NCI-H146 treated with DMSO at 0.1 percent for 48 hours (cell line): ENCODE measurements at regions not wholly inside any gene's neighbourhood (a gene's known extent, or its start where the extent isn't known, plus 50 kb on each side); places are given as distances from the start of the nearest gene placed in this dataset.
A peak's percentile ranks its signal among the peaks of the same experiment; 100 is the strongest.

Experiments used
- DNase-seq: peaks from one replicate; lab custom pipeline; 2025; ENCODE audit not compliant: unreplicated experiment; lab: John Stamatoyannopoulos, UW

- no peak for DNase-seq
Observed at GRCh38 chr5:105783811-105784210, 1886.9 kb downstream of the EFNA5 start.

GRCh38 chr5:105782501-105782900 lies 1888.2 kb downstream of the EFNA5 start:
- no peak for DNase-seq

GRCh38 chr5:105773241-105773640 lies 1897.5 kb downstream of the EFNA5 start:
- DNase-seq, result no peak

- DNase-seq, result no peak
Observed at GRCh38 chr5:105767267-105767666, 1903.5 kb downstream of the EFNA5 start.

- no peak for DNase-seq
Observed at GRCh38 chr5:105762728-105763127, 1908.0 kb downstream of the EFNA5 start.

- no peak for DNase-seq
Observed at GRCh38 chr5:105754056-105754455, 1916.7 kb downstream of the EFNA5 start.

GRCh38 chr5:105752801-105753200 lies 1917.9 kb downstream of the EFNA5 start:
- peak; percentile 65 for DNase-seq

GRCh38 chr5:105751908-105752307 lies 1918.8 kb downstream of the EFNA5 start:
- peak; percentile 98 for DNase-seq

- no peak for DNase-seq
Observed at GRCh38 chr5:105745111-105745510, 1925.6 kb downstream of the EFNA5 start.

- DNase-seq, result no peak
Observed at GRCh38 chr5:105740242-105740641, 1930.5 kb downstream of the EFNA5 start.

GRCh38 chr5:105739732-105740131 lies 1931.0 kb downstream of the EFNA5 start:
- no peak for DNase-seq

GRCh38 chr5:105735704-105736103 lies 1935.0 kb downstream of the EFNA5 start:
- DNase-seq, result no peak

GRCh38 chr5:105730982-105731381 lies 1939.8 kb downstream of the EFNA5 start:
- DNase-seq, result peak; percentile 15

- DNase-seq, result no peak
Observed at GRCh38 chr5:105726093-105726492, 1944.6 kb downstream of the EFNA5 start.

GRCh38 chr5:105708442-105708841 lies 1962.3 kb downstream of the EFNA5 start:
- no peak for DNase-seq

GRCh38 chr5:105702323-105702722 lies 1968.4 kb downstream of the EFNA5 start:
- no peak for DNase-seq

GRCh38 chr5:105696440-105696839 lies 1974.3 kb downstream of the EFNA5 start:
- DNase-seq, result no peak

- no peak for DNase-seq
Observed at GRCh38 chr5:105695941-105696340, 1974.8 kb downstream of the EFNA5 start.

- DNase-seq, result no peak
Observed at GRCh38 chr5:105689596-105689995, 1981.1 kb downstream of the EFNA5 start.

- DNase-seq, result no peak
Observed at GRCh38 chr5:105688227-105688792, 1982.4 kb downstream of the EFNA5 start.

GRCh38 chr5:105687493-105687892 lies 1983.2 kb downstream of the EFNA5 start:
- DNase-seq, result no peak

- DNase-seq, result no peak
Observed at GRCh38 chr5:105685884-105686283, 1984.9 kb downstream of the EFNA5 start.

- DNase-seq, result no peak
Observed at GRCh38 chr5:105684799-105685198, 1985.9 kb downstream of the EFNA5 start.
